ENCODE measurements at regions not wholly inside any gene's neighbourhood (a gene's known extent, or its start where the extent isn't known, plus 50 kb on each side); places are given as distances from the start of the nearest gene placed in this dataset.
A peak's percentile ranks its signal among the peaks of the same experiment; 100 is the strongest.

DNA sequence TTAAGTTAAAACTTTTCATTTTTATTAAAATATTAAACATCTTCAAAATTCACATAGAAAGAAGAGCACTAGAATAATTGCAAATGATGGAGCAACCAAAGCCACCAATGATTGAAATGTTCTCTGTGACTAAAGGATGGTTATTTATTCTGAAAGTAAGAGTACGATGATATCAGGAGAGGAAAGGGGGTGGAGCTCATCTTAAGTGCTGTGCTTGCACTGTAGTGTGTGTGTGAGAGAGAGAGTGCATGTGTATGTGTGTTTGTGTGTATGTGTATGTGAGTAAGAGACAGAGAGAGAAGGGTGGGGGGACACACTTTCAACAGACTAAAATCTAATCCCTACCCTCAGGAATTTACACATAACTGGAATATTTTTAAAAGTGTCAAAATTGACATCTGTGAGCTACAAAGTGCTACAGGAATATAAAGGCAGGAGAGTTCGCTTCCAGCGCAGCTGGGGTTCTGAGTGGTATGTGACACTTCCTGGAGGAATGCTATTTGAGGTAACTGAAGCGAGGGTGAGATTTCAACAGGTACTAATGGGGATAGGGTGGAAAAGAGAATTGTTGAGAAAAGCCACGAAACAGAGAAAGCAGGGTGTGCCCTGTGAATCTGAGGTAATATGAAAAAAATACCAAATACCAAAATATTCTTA is 57.2 kb upstream of the SMNDC1 start:
- peak; percentile 39 for DNase-seq
- POLR2A ChIA-PET: interaction anchor here (1.0 to 2.1 kb wide), 4 partner anchors 11 to 136 kb away, joined by 3 to 8 read pairs (median 4); partner anchors contain the start of gene DUSP5
- peak; percentile 73 for ATAC-seq
- CTCF ChIA-PET: interaction anchor here (0.6 to 7.2 kb wide), 4 partner anchors 7 to 185 kb away, joined by 3 to 56 read pairs (median 5); no protein-coding TSS in a partner anchor
- no peak overlapping the region for H3K4me3 Mint-ChIP-seq
- H3K36me3 Mint-ChIP-seq (ENCODE audit: low read depth): no peaks in the 10 kb centered on the region
- intact Hi-C loops (cut with micrococcal nuclease): no loop called here
- peaks cover 66% of the 10 kb centered on the region for H3K4me1 Mint-ChIP-seq (ENCODE audit: low read depth)
- no peaks in the 10 kb centered on the region for H3K9me3 Mint-ChIP-seq
- TF ChIP-seq, protein P1, sequence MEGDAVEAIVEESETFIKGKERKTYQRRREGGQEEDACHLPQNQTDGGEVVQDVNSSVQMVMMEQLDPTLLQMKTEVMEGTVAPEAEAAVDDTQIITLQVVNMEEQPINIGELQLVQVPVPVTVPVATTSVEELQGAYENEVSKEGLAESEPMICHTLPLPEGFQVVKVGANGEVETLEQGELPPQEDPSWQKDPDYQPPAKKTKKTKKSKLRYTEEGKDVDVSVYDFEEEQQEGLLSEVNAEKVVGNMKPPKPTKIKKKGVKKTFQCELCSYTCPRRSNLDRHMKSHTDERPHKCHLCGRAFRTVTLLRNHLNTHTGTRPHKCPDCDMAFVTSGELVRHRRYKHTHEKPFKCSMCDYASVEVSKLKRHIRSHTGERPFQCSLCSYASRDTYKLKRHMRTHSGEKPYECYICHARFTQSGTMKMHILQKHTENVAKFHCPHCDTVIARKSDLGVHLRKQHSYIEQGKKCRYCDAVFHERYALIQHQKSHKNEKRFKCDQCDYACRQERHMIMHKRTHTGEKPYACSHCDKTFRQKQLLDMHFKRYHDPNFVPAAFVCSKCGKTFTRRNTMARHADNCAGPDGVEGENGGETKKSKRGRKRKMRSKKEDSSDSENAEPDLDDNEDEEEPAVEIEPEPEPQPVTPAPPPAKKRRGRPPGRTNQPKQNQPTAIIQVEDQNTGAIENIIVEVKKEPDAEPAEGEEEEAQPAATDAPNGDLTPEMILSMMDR (IDR thresholded peaks at IDR 0.05): no peak
- peak overlapping the region; percentile 9 for H3K27ac Mint-ChIP-seq
- H3K27me3 Mint-ChIP-seq: no peaks in the 10 kb centered on the region

DNA sequence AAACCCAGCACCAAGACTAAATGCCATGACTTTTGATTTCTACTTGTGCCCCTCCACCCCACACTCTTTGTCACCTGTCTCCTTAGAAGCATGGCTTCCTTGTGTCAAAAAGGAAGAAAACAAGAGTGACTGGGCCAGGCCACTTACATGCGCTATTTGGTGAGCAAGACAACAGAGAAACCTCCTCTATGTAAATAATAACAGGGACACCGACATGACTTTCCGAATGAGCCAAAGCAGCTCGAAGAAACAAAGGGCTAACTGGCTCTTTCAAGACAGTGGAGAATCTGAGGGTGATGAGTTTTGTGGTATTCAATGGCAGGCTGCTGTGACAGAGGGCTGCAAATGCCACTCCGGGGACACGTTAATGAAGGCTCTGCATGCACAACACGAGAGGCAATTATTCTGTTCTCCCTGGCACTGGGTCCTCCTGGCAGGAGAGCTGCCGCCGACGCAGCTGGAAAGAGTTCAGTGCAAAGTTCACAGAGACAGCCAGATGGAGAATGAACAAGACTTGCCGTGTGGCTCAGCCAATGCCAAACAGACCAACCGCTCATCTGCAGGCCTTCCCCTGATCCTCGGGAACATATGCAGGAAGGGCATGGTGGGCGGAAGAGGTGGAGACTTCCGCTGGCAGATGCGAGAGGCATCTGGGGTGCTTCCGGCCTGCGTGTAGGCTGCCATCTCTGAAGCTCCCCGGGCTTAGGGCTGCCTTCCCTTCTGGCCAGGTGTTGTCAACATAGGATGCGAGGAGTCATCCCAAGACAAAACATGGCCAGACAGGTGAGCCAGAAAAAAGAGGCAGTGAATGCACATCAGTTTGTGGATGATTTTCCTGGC is 59.1 kb upstream of the SMNDC1 start:
- Mint-ChIP-seq H3K36me3 (ENCODE audit: low read depth) (no peaks in the 10 kb centered on the region), H3K4me3 (no peak overlapping the region), H3K9me3 (no peaks in the 10 kb centered on the region), H3K27ac (peak overlapping the region; percentile 62), H3K27me3 (no peaks in the 10 kb centered on the region), H3K4me1 (ENCODE audit: low read depth) (peaks cover 63% of the 10 kb centered on the region)
- ATAC-seq: no peak
- CTCF ChIA-PET: interaction anchor here (1.1 to 7.2 kb wide), 2 partner anchors 9 to 52 kb away, joined by 3 to 56 read pairs; no protein-coding TSS in a partner anchor
- TF ChIP-seq, protein P1 (IDR thresholded peaks at IDR 0.05): no peak
- DNase-seq: no peak
- POLR2A ChIA-PET: no interaction called here
- intact Hi-C loops (cut with micrococcal nuclease): no loop called here

DNA sequence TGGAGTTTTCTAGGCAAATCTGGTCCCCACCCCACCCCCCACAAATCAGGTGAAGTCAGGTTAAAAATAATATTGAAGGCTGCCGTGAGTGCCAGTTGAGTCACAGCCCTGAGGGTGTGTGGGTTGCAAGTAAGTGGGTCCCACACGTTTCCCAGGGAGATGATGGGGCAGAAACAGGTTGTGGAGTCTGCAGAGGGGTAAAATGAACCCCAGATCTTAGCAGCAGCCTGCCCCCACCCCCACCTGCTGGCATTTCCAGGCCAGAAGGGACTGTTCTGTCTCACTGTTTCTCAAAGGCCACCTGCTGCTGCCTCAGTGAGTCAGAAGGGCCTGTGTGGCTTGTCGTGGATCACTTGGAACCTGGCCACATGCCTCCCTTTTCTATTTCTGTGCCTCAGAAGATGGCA is 59.8 kb upstream of the SMNDC1 start:
- ATAC-seq (peak; percentile 78), DNase-seq (peak; percentile 82)
- TF ChIP-seq, protein P1 (IDR thresholded peaks at IDR 0.05): no peak
- CTCF ChIA-PET: interaction anchor here (1.1 to 7.2 kb wide), 2 partner anchors 10 to 51 kb away, joined by 3 to 56 read pairs; no protein-coding TSS in a partner anchor
- H3K36me3 Mint-ChIP-seq (ENCODE audit: low read depth): no peaks in the 10 kb centered on the region
- H3K4me1 Mint-ChIP-seq (ENCODE audit: low read depth): peaks cover 65% of the 10 kb centered on the region
- H3K27me3 Mint-ChIP-seq: no peaks in the 10 kb centered on the region
- H3K27ac Mint-ChIP-seq: peak overlapping the region; percentile 77
- no peak overlapping the region for H3K4me3 Mint-ChIP-seq
- POLR2A ChIA-PET: interaction anchor here (0.9 to 1.6 kb wide), 3 partner anchors 12 to 51 kb away, joined by 3 to 4 read pairs (median 3); no protein-coding TSS in a partner anchor
- H3K9me3 Mint-ChIP-seq: no peaks in the 10 kb centered on the region
- intact Hi-C loops (cut with micrococcal nuclease): no loop called here

DNA sequence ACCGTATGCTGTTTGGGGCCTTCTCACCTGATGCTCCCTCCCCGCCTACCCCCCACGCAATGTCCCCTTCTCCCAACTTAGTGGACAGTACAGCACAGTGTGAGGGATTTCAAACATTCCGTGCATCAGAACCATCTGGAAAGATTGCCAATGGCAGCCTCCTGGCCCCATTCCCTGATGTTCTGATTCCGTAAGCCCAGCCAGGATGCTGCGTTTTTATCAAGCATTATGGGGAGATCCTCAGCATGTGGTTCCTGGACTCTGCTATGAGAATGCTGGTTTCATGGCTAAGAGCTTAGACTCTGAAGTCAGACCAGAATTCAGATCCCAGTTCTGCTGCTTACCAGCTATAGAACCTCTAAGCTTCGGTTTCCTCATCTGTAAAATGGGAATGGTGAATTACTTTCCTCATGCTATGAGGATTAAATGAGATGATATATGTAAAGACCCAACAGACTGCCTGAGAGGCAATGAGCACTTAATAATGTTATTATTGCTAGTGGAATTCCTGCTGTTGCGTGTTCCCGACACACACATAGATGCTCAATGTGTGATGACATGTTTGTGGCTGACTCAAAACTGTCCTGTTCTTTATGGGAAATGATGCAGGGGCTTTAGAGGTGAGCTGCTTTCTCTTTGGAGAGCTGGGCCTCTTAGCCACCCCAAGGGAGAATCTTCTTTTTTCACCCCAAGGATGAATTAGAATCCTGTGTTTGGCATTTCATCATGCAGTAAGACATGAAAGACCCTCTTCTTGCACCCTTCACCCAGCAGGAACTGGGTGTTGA is 60.8 kb upstream of the SMNDC1 start:
- intact Hi-C loops (cut with micrococcal nuclease): no loop called here
- TF ChIP-seq, protein P1 (IDR thresholded peaks at IDR 0.05): no peak
- Mint-ChIP-seq H3K36me3 (ENCODE audit: low read depth) (no peaks in the 10 kb centered on the region), H3K4me1 (ENCODE audit: low read depth) (peaks cover 65% of the 10 kb centered on the region), H3K4me3 (no peak overlapping the region), H3K27me3 (no peaks in the 10 kb centered on the region), H3K9me3 (no peaks in the 10 kb centered on the region), H3K27ac (peak overlapping the region; percentile 44)
- ATAC-seq (no peak), DNase-seq (no peak)
- POLR2A ChIA-PET: interaction anchor here (0.9 to 1.9 kb wide), 10 partner anchors 8 to 133 kb away, joined by 3 to 10 read pairs (median 3); partner anchors contain the start of gene DUSP5
- CTCF ChIA-PET: interaction anchor here (0.9 to 7.2 kb wide), 3 partner anchors 11 to 181 kb away, joined by 3 to 56 read pairs (median 5); no protein-coding TSS in a partner anchor

All from activated CD8-positive, alpha-beta T cell treated with anti-CD3 and anti-CD28 coated beads for 36 hours (primary cell).